Bronchial epithelial cell (primary cell): ENCODE measurements at regions not wholly inside any gene's neighbourhood (a gene's known extent, or its start where the extent isn't known, plus 50 kb on each side); places are given as distances from the start of the nearest gene placed in this dataset.
A peak's percentile ranks its signal among the peaks of the same experiment; 100 is the strongest.

ENCODE experiments used
- DNase-seq: peaks from one replicate; pipeline ENCODE4 v3.0.0-alpha.2; 2010; ENCODE audit warnings: low read depth
- FAIRE-seq: peaks from 2 replicates; lab custom pipeline; 2011; peaks lifted over from hg19 to GRCh38; lab: Jason Lieb, UNC
- H3K27me3 ChIP-seq: 2 replicates; pipeline ENCODE4 v1.5.1; 2011; ENCODE audit warnings: low read length; ENCODE audit not compliant: control insufficient read depth, insufficient read depth
- H3K36me3 ChIP-seq: 2 replicates; pipeline ENCODE4 v1.5.1; 2011; ENCODE audit warnings: low read length; ENCODE audit not compliant: control insufficient read depth, insufficient read depth
- H3K4me3 ChIP-seq: 2 replicates; pipeline ENCODE4 v1.5.1; 2011; ENCODE audit warnings: mild to moderate bottlenecking, low read depth, low read length, control low read depth
- CTCF ChIP-seq: IDR thresholded peaks from 2 replicates; pipeline ENCODE4 v1.5.1; 2011; ENCODE audit warnings: mild to moderate bottlenecking, moderate library complexity, low read length, control low read depth, inconsistent platforms; ENCODE audit not compliant: insufficient read depth, severe bottlenecking

GRCh38 chr5:52673495-52673894, 114.2 kb upstream of the ITGA1 start:
- no peak for FAIRE-seq
- TF ChIP-seq CTCF, result no peak
- no peaks in the 10 kb centered on the region for H3K27me3 ChIP-seq
- no peaks in the 10 kb centered on the region for H3K36me3 ChIP-seq
- DNase-seq, result no peak
- H3K4me3 ChIP-seq, result no peak overlapping the region

- peak; percentile 83 for DNase-seq
- Histone ChIP-seq H3K4me3 (no peak overlapping the region), H3K36me3 (no peaks in the 10 kb centered on the region), H3K27me3 (no peaks in the 10 kb centered on the region)
- FAIRE-seq, result no peak
- TF ChIP-seq CTCF, result no peak
These were observed 112.7 kb upstream of the ITGA1 start for GRCh38 chr5:52674815-52675545.

- H3K27me3 ChIP-seq, result no peaks in the 10 kb centered on the region
- DNase-seq (no peak), FAIRE-seq (no peak)
- TF ChIP-seq CTCF, result no peak
- no peaks in the 10 kb centered on the region for H3K36me3 ChIP-seq
- H3K4me3 ChIP-seq, result no peak overlapping the region
These were observed 105.2 kb upstream of the ITGA1 start for GRCh38 chr5:52682492-52682891.

GRCh38 chr5:52684051-52684450, 103.7 kb upstream of the ITGA1 start:
- FAIRE-seq (no peak), DNase-seq (no peak)
- TF ChIP-seq CTCF, result no peak
- H3K4me3 ChIP-seq, result no peak overlapping the region
- no peaks in the 10 kb centered on the region for H3K27me3 ChIP-seq
- no peaks in the 10 kb centered on the region for H3K36me3 ChIP-seq

- FAIRE-seq, result no peak
- no peak for TF ChIP-seq CTCF
- H3K36me3 ChIP-seq, result no peaks in the 10 kb centered on the region
- no peak overlapping the region for H3K4me3 ChIP-seq
- H3K27me3 ChIP-seq, result no peaks in the 10 kb centered on the region
- DNase-seq, result no peak
These were observed 102.2 kb upstream of the ITGA1 start for GRCh38 chr5:52685566-52685965.

GRCh38 chr5:52685971-52686370, 101.7 kb upstream of the ITGA1 start:
- no peak for FAIRE-seq
- no peak overlapping the region for H3K4me3 ChIP-seq

More at GRCh38 chr5:52685971-52686370, 101.7 kb upstream of the ITGA1 start:
- no peak for DNase-seq
- H3K27me3 ChIP-seq, result no peaks in the 10 kb centered on the region
- no peaks in the 10 kb centered on the region for H3K36me3 ChIP-seq
- no peak for TF ChIP-seq CTCF
